Heart left ventricle (tissue), 16 donors: ENCODE measurements at regions not wholly inside any gene's neighbourhood (a gene's known extent, or its start where the extent isn't known, plus 50 kb on each side); places are given as distances from the start of the nearest gene placed in this dataset.

ENCODE experiments used
- ATAC-seq, 4 donors: fragments of 200-7000 bp; cut with Tn5 transposase; one replicate each; pipeline ENCODE4 v1.9.1; 2020 to 2022; ENCODE audit warnings: moderate library complexity in 4 of 4, mild to moderate bottlenecking in 3 of 4, moderate number of reproducible peaks in 1 of 4
- DNase-seq, 5 donors: peaks; one replicate each; pipeline ENCODE4 v3.0.0-alpha.2; 2020
- H3K27ac ChIP-seq, 12 donors: fragments of 200-600 bp; sonication (generic) in 4 of 12; one replicate each; pipeline versions ENCODE4 v1.5.0 to v1.8.0; 2016 to 2022; ENCODE audit warnings: mild to moderate bottlenecking in 2 of 12
- H3K27me3 ChIP-seq, 9 donors: fragments of 200-600 bp; sonication (generic) in 2 of 9; one replicate each; pipeline versions ENCODE4 v1.5.1 to v1.8.0; 2016 to 2022; ENCODE audit warnings: mild to moderate bottlenecking in 3 of 9
- H3K36me3 ChIP-seq, 9 donors: fragments of 200-600 bp; sonication (generic) in 2 of 9; one replicate each; pipeline versions ENCODE4 v1.5.0 to v1.8.0; 2018 to 2022; ENCODE audit warnings: mild to moderate bottlenecking in 2 of 9
- H3K4me1 ChIP-seq, 12 donors: fragments of 200-600 bp; sonication (generic) in 4 of 12; one replicate each; pipeline versions ENCODE4 v1.5.0 to v1.8.0; 2016 to 2022; ENCODE audit warnings: mild to moderate bottlenecking in 3 of 12
- H3K4me3 ChIP-seq, 12 donors: fragments of 200-600 bp; sonication (generic) in 4 of 12; one replicate each; pipeline versions ENCODE4 v1.5.0 to v1.8.0; 2017 to 2022; ENCODE audit warnings: mild to moderate bottlenecking in 9 of 12, moderate library complexity in 4 of 12
- H3K9me3 ChIP-seq, 12 donors: fragments of 200-600 bp; sonication (generic) in 4 of 12; one replicate each; pipeline versions ENCODE4 v1.5.0 to v1.8.0; 2016 to 2022; ENCODE audit warnings: mild to moderate bottlenecking in 1 of 12
- POLR2A ChIP-seq, 2 donors: fragments of 450-650 bp; IDR thresholded peaks; one replicate each; pipeline ENCODE4 v1.6.1; 2017; ENCODE audit warnings: antibody characterized with exemption in 2 of 2, mild to moderate bottlenecking in 2 of 2, moderate library complexity in 2 of 2
- WGBS, 4 donors: extraction: QIAGEN DNeasy Blood & Tissue Kit in 2 of 4; methylation state at CpG; one replicate each; pipeline versions ENCODE4 v1.1.5 to v1.1.7; 2013 to 2018; 5-methylcytosine and 5-hydroxymethylcytosine counted together
- intact Hi-C, 10 donors: fragments of 100-400 bp; cut with DNase I; formaldehyde crosslinking; loops; one replicate each; pipeline versions ENCODE4 v1.11.1 to v1.14.2; 2022
- TF ChIP-seq, protein P1 (sequence below), 12 donors: fragments of 200-600 bp; sonication (generic) in 4 of 12; IDR thresholded peaks; one replicate each; pipeline versions ENCODE4 v1.5.0 to v1.8.0; 2018 to 2022; ENCODE audit warnings: antibody characterized with exemption in 12 of 12, mild to moderate bottlenecking in 5 of 12
- donor health status: ischemic (EF 13 %, LVEDD 7.1; RV severe dilation, severe dysfunction).
- donor health status: healthy with polysubstance abuse.
- donor health status: DM: no; HTN: yes; CAD: no.
- donor health status: DM: no; HTN: no; CAD: no.
- donor health status: ischemic (EF 25% LVEDD 6.9; RV normal size, moderate dysfunction).
- donor health status: ischemic (EF 25% LVEDD 5.7; RV mildly dilated, moderate dysfunction).
- donor health status: healthy.
- donor health status: DM: yes; HTN: yes; CAD: no.
- donor health status: ischemic (EF 35%, LVEDD 5.7; RV mildly dilated, moderate dysfunction).
- donor health status: nonischemic (EF 11% LVEDD 7.7; RV severe dilation, severe dysfunction).
- donor health status: DM: yes; HTN: yes; CAD: no.
- donor health status: PGD.
- donor health status: ischemic (EF 29% LVEDD 5.4; RV normal size, mild dysfunction).
- donor health status: nonischemic (EF 23%, LVEDD 6.1; RV moderate dilation, normal function).

DNA sequence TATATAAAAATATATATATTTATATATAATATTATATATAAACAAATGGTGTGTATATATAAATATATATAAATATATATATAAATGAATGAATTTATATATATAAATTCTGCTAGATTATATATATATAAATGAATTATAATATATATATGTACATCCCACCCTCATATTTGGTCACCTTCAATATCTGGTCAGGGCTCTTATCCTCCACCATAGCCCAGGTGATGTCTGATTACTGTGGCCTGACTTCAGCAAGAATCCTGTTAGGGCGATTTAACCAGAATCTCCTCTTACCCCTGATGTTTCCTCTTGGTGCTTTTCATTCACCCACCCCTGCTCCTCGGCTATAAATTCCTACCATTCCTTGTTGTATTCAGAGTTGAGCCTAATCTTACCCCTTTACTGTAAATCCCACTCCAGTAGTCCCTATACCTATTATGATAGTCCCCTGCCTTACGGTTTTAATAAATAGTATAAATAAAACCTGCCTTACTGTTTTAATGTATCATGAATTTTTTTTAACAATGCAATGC is 439.6 kb downstream of the PLOD2 start:
- intact Hi-C loops = loop anchor here in 1 of 10 donors (5.0 kb wide), 1 partner anchor 349 kb away; no protein-coding TSS in a partner anchor
- H3K4me1 ChIP-seq = no peaks in the 10 kb centered on the region

DNA sequence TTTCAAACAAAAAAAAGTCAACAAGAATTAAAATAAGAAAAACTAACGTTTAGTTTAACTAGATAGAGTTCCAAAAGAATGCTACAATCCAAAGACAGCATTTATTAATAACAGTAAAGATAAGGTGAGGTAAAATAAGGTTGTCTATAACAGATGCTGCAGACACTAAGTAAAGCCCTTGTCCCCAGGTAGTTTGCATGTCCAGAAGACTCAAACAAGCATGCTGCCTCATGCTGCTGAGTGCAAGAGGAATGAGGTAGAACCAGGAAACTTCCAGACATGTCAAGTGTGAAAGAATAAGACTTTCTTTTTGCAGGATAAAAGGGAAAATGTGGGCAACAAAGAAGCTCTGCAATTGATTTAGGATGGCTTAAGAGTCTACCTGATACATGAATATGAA is 439.2 kb downstream of the PLOD2 start:
- TF ChIP-seq, protein P1, sequence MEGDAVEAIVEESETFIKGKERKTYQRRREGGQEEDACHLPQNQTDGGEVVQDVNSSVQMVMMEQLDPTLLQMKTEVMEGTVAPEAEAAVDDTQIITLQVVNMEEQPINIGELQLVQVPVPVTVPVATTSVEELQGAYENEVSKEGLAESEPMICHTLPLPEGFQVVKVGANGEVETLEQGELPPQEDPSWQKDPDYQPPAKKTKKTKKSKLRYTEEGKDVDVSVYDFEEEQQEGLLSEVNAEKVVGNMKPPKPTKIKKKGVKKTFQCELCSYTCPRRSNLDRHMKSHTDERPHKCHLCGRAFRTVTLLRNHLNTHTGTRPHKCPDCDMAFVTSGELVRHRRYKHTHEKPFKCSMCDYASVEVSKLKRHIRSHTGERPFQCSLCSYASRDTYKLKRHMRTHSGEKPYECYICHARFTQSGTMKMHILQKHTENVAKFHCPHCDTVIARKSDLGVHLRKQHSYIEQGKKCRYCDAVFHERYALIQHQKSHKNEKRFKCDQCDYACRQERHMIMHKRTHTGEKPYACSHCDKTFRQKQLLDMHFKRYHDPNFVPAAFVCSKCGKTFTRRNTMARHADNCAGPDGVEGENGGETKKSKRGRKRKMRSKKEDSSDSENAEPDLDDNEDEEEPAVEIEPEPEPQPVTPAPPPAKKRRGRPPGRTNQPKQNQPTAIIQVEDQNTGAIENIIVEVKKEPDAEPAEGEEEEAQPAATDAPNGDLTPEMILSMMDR (IDR thresholded peaks at IDR 0.05) = no peak
- no peak for TF ChIP-seq POLR2A (IDR thresholded peaks at IDR 0.05)
- no peaks in the 10 kb centered on the region for H3K27me3 ChIP-seq
- H3K36me3 ChIP-seq = no peaks in the 10 kb centered on the region
- no peak overlapping the region for H3K4me3 ChIP-seq
- no peak overlapping the region for H3K27ac ChIP-seq
- WGBS, 4 donors = 48 to 58% (median 50%) methylated on average over 1 of the region's 1 CpG
- H3K9me3 ChIP-seq = no peaks in the 10 kb centered on the region
- DNase-seq = no peak
- no peaks in the 10 kb centered on the region for H3K4me1 ChIP-seq
- ATAC-seq = no peak
- intact Hi-C loops = loop anchor here in 1 of 10 donors (5.0 kb wide), 1 partner anchor 350 kb away; no protein-coding TSS in a partner anchor

More for the DNA sequence above, 439.6 kb downstream of the PLOD2 start:
- no peak overlapping the region for H3K27ac ChIP-seq
- no peaks in the 10 kb centered on the region for H3K9me3 ChIP-seq
- DNase-seq (no peak), ATAC-seq (no peak)
- H3K27me3 ChIP-seq = no peaks in the 10 kb centered on the region
- TF ChIP-seq, protein P1 (IDR thresholded peaks at IDR 0.05) = no peak
- TF ChIP-seq POLR2A (IDR thresholded peaks at IDR 0.05) = no peak
- 87 to 91% (median 90%) methylated on average over 3 of the region's 3 CpGs for WGBS, 4 donors
- no peaks in the 10 kb centered on the region for H3K36me3 ChIP-seq
- H3K4me3 ChIP-seq = no peak overlapping the region

DNA sequence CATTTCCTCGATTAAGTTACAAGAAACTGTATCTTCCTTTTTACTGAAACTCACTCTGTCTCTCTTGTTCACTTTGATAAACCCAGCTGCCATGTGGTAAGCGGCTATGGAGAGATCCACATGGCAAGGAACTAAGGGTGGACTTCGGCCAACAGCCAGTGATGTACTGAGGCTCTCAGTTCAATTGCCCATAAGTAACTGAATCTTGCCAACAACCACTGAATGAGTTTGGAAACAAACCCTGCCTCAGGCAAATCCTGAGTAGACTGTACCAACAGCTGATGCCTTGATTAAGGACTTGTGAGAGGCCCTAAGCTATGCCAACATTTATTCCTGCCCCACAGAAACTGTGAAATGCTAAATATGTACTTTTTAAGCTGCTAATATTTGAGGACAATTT is 433.5 kb downstream of the PLOD2 start:
- DNase-seq (no peak), ATAC-seq (no peak)
- Histone ChIP-seq H3K9me3 (no peaks in the 10 kb centered on the region), H3K27me3 (no peaks in the 10 kb centered on the region), H3K36me3 (no peaks in the 10 kb centered on the region), H3K4me3 (no peak overlapping the region), H3K4me1 (no peaks in the 10 kb centered on the region), H3K27ac (no peak overlapping the region)
- intact Hi-C loops = no loop called here
- TF ChIP-seq POLR2A (IDR thresholded peaks at IDR 0.05) = no peak
- TF ChIP-seq, protein P1 (IDR thresholded peaks at IDR 0.05) = no peak
- WGBS, 4 donors = 81 to 94% (median 88%) methylated on average over 3 of the region's 3 CpGs

DNA sequence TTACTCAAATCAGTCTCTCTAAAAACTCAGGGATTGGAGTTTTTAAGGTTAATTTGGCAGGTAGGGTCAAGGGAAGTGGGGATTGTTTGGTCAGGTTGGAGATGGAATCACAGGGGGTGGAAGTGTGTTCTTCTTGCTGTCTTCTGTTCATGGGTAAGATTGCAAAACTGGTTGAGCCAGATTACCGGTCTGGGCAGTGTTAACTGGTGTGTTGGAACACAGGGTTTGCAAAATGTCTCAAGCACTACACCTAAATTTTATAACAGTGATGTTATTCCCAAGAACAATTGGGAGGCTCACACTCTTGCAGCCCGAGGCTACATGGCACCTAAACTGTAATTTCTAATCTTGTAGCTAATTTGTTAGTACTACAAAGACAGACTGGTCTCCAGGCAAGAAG is 425.4 kb downstream of the PLOD2 start:
- intact Hi-C loops = no loop called here
- ATAC-seq = no peak
- 73 to 85% (median 82%) methylated on average over 2 of the region's 2 CpGs for WGBS, 4 donors

More for the DNA sequence above, 425.4 kb downstream of the PLOD2 start:
- no peak overlapping the region for H3K4me3 ChIP-seq
- no peak for TF ChIP-seq POLR2A (IDR thresholded peaks at IDR 0.05)
- TF ChIP-seq, protein P1 (IDR thresholded peaks at IDR 0.05) = no peak
- no peaks in the 10 kb centered on the region for H3K36me3 ChIP-seq
- H3K27me3 ChIP-seq = no peaks in the 10 kb centered on the region
- H3K27ac ChIP-seq = no peak overlapping the region
- H3K9me3 ChIP-seq = no peaks in the 10 kb centered on the region
- H3K4me1 ChIP-seq = no peaks in the 10 kb centered on the region
- no peak for DNase-seq
